ENCODE measurements at regions not wholly inside any gene's neighbourhood (a gene's known extent, or its start where the extent isn't known, plus 50 kb on each side); places are given as distances from the start of the nearest gene placed in this dataset.

- DNase-seq (ENCODE audit: insufficient read length, low spot score, missing footprints): no peak
- Histone ChIP-seq H3K79me2 (ENCODE audit: insufficient read depth, low read length) (peaks cover 74% of the 10 kb centered on the region), H3K4me1 (ENCODE audit: insufficient read depth, low read length) (peaks cover 8% of the 10 kb centered on the region), H3K9me3 (ENCODE audit: low read depth, low read length) (no peaks in the 10 kb centered on the region), H3K27ac (ENCODE audit: low read depth, low read length) (no peak overlapping the region), H4K20me1 (ENCODE audit: insufficient read depth, low read length) (peaks cover 7% of the 10 kb centered on the region), H3K4me3 (ENCODE audit: insufficient read depth, low read length) (no peak overlapping the region), H2AFZ (ENCODE audit: low read length) (no peak overlapping the region), H3K27me3 (ENCODE audit: insufficient read depth, low read length) (no peaks in the 10 kb centered on the region), H3K36me3 (ENCODE audit: insufficient read depth, low read length) (no peaks in the 10 kb centered on the region), H3K4me2 (ENCODE audit: insufficient read depth, low read length) (no peak overlapping the region)
- TF ChIP-seq, protein P1, sequence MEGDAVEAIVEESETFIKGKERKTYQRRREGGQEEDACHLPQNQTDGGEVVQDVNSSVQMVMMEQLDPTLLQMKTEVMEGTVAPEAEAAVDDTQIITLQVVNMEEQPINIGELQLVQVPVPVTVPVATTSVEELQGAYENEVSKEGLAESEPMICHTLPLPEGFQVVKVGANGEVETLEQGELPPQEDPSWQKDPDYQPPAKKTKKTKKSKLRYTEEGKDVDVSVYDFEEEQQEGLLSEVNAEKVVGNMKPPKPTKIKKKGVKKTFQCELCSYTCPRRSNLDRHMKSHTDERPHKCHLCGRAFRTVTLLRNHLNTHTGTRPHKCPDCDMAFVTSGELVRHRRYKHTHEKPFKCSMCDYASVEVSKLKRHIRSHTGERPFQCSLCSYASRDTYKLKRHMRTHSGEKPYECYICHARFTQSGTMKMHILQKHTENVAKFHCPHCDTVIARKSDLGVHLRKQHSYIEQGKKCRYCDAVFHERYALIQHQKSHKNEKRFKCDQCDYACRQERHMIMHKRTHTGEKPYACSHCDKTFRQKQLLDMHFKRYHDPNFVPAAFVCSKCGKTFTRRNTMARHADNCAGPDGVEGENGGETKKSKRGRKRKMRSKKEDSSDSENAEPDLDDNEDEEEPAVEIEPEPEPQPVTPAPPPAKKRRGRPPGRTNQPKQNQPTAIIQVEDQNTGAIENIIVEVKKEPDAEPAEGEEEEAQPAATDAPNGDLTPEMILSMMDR (IDR thresholded peaks at IDR 0.05; ENCODE audit: extremely low read depth, low read depth, low read length): no peak
Observed at GRCh38 chr6:144392536-144392935, 107.4 kb downstream of the UTRN start.

DNA sequence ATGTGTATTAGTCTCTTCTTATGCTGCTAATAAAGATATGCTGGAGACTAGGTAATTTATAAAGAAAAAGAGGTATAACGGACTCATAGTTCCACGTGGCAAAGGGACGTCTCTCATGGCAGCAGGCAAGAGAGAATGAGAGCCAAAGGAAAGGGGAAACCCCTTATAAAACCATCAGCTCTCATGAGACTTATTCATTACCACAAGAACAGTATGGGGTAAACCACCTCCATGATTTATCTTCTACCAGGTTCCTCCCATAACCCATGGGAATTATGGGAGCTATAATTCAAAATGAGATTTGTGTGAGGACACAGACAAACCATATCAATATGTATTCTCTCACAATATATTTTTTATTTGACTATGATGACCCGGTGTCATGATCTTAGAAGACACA is 109.1 kb downstream of the UTRN start:
- TF ChIP-seq, protein P1 (IDR thresholded peaks at IDR 0.05; ENCODE audit: extremely low read depth, low read depth, low read length): no peak
- no peaks in the 10 kb centered on the region for H3K27me3 ChIP-seq (ENCODE audit: insufficient read depth, low read length)
- H3K4me2 ChIP-seq (ENCODE audit: insufficient read depth, low read length): no peak overlapping the region
- DNase-seq (ENCODE audit: insufficient read length, low spot score, missing footprints): no peak
- H3K79me2 ChIP-seq (ENCODE audit: insufficient read depth, low read length): peaks cover 74% of the 10 kb centered on the region
- no peak overlapping the region for H3K4me3 ChIP-seq (ENCODE audit: insufficient read depth, low read length)
- peaks cover 12% of the 10 kb centered on the region for H4K20me1 ChIP-seq (ENCODE audit: insufficient read depth, low read length)
- no peak overlapping the region for H3K27ac ChIP-seq (ENCODE audit: low read depth, low read length)
- no peak overlapping the region for H2AFZ ChIP-seq (ENCODE audit: low read length)
- peaks cover 8% of the 10 kb centered on the region for H3K4me1 ChIP-seq (ENCODE audit: insufficient read depth, low read length)
- no peaks in the 10 kb centered on the region for H3K36me3 ChIP-seq (ENCODE audit: insufficient read depth, low read length)
- no peaks in the 10 kb centered on the region for H3K9me3 ChIP-seq (ENCODE audit: low read depth, low read length)

DNA sequence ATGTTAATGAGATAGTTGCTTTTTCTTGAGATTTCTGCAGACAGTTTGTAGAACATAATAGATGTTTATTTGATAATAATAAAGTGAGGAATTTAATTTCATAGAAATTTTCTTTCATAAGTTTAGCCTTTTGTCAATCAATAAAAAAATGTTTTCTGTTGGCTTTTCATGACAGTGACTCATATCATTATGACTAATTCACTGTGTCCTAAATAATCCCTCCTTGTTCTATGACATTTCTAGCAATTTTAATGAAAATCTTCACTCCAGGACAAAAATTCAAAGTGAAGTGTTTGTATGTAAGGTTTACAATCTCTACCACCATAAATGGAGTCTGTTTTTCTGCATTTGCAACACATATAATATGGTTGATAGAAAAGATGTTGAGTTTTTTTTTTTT is 109.9 kb downstream of the UTRN start:
- no peak for DNase-seq (ENCODE audit: insufficient read length, low spot score, missing footprints)

DNA sequence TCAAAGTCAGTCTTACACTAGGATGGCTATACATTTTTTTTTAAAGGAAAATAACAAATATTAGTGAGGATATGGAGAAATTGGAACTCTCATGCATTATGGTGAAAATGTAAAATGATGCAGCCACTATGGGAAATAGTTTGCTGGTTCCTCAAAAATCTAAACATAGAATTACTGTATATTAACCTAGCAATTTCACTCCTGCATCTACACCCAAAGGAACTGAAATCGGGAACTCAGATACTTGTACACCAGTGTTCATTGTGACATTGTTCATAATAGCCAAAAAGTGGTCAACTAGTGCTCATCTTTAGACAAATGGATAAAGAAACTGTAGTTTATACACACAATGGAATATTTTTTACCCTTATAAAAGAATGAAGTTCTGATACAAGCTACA is 110.7 kb downstream of the UTRN start:
- Histone ChIP-seq H4K20me1 (ENCODE audit: insufficient read depth, low read length) (peaks cover 8% of the 10 kb centered on the region), H3K27me3 (ENCODE audit: insufficient read depth, low read length) (no peaks in the 10 kb centered on the region), H2AFZ (ENCODE audit: low read length) (no peak overlapping the region), H3K4me1 (ENCODE audit: insufficient read depth, low read length) (peaks cover 8% of the 10 kb centered on the region), H3K27ac (ENCODE audit: low read depth, low read length) (no peak overlapping the region), H3K4me2 (ENCODE audit: insufficient read depth, low read length) (no peak overlapping the region), H3K9me3 (ENCODE audit: low read depth, low read length) (no peaks in the 10 kb centered on the region), H3K4me3 (ENCODE audit: insufficient read depth, low read length) (no peak overlapping the region), H3K79me2 (ENCODE audit: insufficient read depth, low read length) (peaks cover 80% of the 10 kb centered on the region), H3K36me3 (ENCODE audit: insufficient read depth, low read length) (no peaks in the 10 kb centered on the region)
- DNase-seq (ENCODE audit: insufficient read length, low spot score, missing footprints): no peak
- TF ChIP-seq, protein P1 (IDR thresholded peaks at IDR 0.05; ENCODE audit: extremely low read depth, low read depth, low read length): no peak

More for the DNA sequence above, 109.9 kb downstream of the UTRN start:
- peaks cover 12% of the 10 kb centered on the region for H4K20me1 ChIP-seq (ENCODE audit: insufficient read depth, low read length)
- H2AFZ ChIP-seq (ENCODE audit: low read length): no peak overlapping the region
- TF ChIP-seq, protein P1 (IDR thresholded peaks at IDR 0.05; ENCODE audit: extremely low read depth, low read depth, low read length): no peak
- H3K4me1 ChIP-seq (ENCODE audit: insufficient read depth, low read length): peaks cover 8% of the 10 kb centered on the region
- H3K27me3 ChIP-seq (ENCODE audit: insufficient read depth, low read length): no peaks in the 10 kb centered on the region
- no peaks in the 10 kb centered on the region for H3K9me3 ChIP-seq (ENCODE audit: low read depth, low read length)
- H3K36me3 ChIP-seq (ENCODE audit: insufficient read depth, low read length): no peaks in the 10 kb centered on the region
- no peak overlapping the region for H3K27ac ChIP-seq (ENCODE audit: low read depth, low read length)
- H3K79me2 ChIP-seq (ENCODE audit: insufficient read depth, low read length): peaks cover 81% of the 10 kb centered on the region
- no peak overlapping the region for H3K4me2 ChIP-seq (ENCODE audit: insufficient read depth, low read length)
- no peak overlapping the region for H3K4me3 ChIP-seq (ENCODE audit: insufficient read depth, low read length)

Data from osteoblast (primary cell).